ENCODE measurements at regions not wholly inside any gene's neighbourhood (a gene's known extent, or its start where the extent isn't known, plus 50 kb on each side); places are given as distances from the start of the nearest gene placed in this dataset.
A peak's percentile ranks its signal among the peaks of the same experiment; 100 is the strongest.
"Not testable (repeated sequence)": the region's sequence is repeated elsewhere in the genome, so short reads cannot be mapped to it uniquely, and the experiment has no call there.

- Histone ChIP-seq H3K27ac (ENCODE audit: low read length) (no peak overlapping the region), H3K9me3 (ENCODE audit: control insufficient read depth in 1 of 2, low read length in 2 of 2) (no peaks in the 10 kb centered on the region), H3K4me1 (ENCODE audit: control insufficient read depth in 1 of 2, insufficient read depth in 2 of 2, low read length in 2 of 2) (no peaks in the 10 kb centered on the region), H3K27me3 (ENCODE audit: low read depth, low read length) (no peaks in the 10 kb centered on the region), H3K4me3 (ENCODE audit: low read depth in 1 of 2, low read length in 2 of 2) (no peak overlapping the region), H3K36me3 (ENCODE audit: control insufficient read depth in 1 of 2, insufficient read depth in 2 of 2, low read length in 2 of 2) (no peaks in the 10 kb centered on the region)
These were observed 255.1 kb upstream of the CXADR start for GRCh38 chr21:17257784-17258183.

GRCh38 chr21:17264182-17264581, 248.7 kb upstream of the CXADR start:
- Histone ChIP-seq H3K9me3 (ENCODE audit: control insufficient read depth in 1 of 2, low read length in 2 of 2) (no peaks in the 10 kb centered on the region), H3K36me3 (ENCODE audit: control insufficient read depth in 1 of 2, insufficient read depth in 2 of 2, low read length in 2 of 2) (no peaks in the 10 kb centered on the region), H3K4me3 (ENCODE audit: low read depth in 1 of 2, low read length in 2 of 2) (no peak overlapping the region), H3K27me3 (ENCODE audit: low read depth, low read length) (no peaks in the 10 kb centered on the region), H3K27ac (ENCODE audit: low read length) (no peak overlapping the region), H3K4me1 (ENCODE audit: control insufficient read depth in 1 of 2, insufficient read depth in 2 of 2, low read length in 2 of 2) (no peaks in the 10 kb centered on the region)

- Histone ChIP-seq H3K9me3 (ENCODE audit: control insufficient read depth in 1 of 2, low read length in 2 of 2) (no peaks in the 10 kb centered on the region), H3K27ac (ENCODE audit: low read length) (no peak overlapping the region), H3K4me3 (ENCODE audit: low read depth in 1 of 2, low read length in 2 of 2) (no peak overlapping the region)
These were observed 243.1 kb upstream of the CXADR start for GRCh38 chr21:17269760-17270159.

GRCh38 chr21:17270229-17270628, 242.6 kb upstream of the CXADR start:
- no peaks in the 10 kb centered on the region for H3K4me1 ChIP-seq (ENCODE audit: control insufficient read depth in 1 of 2, insufficient read depth in 2 of 2, low read length in 2 of 2)
- no peaks in the 10 kb centered on the region for H3K9me3 ChIP-seq (ENCODE audit: control insufficient read depth in 1 of 2, low read length in 2 of 2)
- H3K36me3 ChIP-seq (ENCODE audit: control insufficient read depth in 1 of 2, insufficient read depth in 2 of 2, low read length in 2 of 2), result no peaks in the 10 kb centered on the region
- no peak overlapping the region for H3K4me3 ChIP-seq (ENCODE audit: low read depth in 1 of 2, low read length in 2 of 2)
- H3K27me3 ChIP-seq (ENCODE audit: low read depth, low read length), result no peaks in the 10 kb centered on the region
- H3K27ac ChIP-seq (ENCODE audit: low read length), result no peak overlapping the region

More at GRCh38 chr21:17269760-17270159, 243.1 kb upstream of the CXADR start:
- Histone ChIP-seq H3K27me3 (ENCODE audit: low read depth, low read length) (no peaks in the 10 kb centered on the region), H3K36me3 (ENCODE audit: control insufficient read depth in 1 of 2, insufficient read depth in 2 of 2, low read length in 2 of 2) (no peaks in the 10 kb centered on the region), H3K4me1 (ENCODE audit: control insufficient read depth in 1 of 2, insufficient read depth in 2 of 2, low read length in 2 of 2) (no peaks in the 10 kb centered on the region)

GRCh38 chr21:17279663-17280062, 233.2 kb upstream of the CXADR start:
- Histone ChIP-seq H3K36me3 (ENCODE audit: control insufficient read depth in 1 of 2, insufficient read depth in 2 of 2, low read length in 2 of 2) (no peaks in the 10 kb centered on the region), H3K9me3 (ENCODE audit: control insufficient read depth in 1 of 2, low read length in 2 of 2) (peaks cover 0 to 7% of the 10 kb centered on the region in 2 donors), H3K27ac (ENCODE audit: low read length) (no peak overlapping the region), H3K4me3 (ENCODE audit: low read depth in 1 of 2, low read length in 2 of 2) (no peak overlapping the region), H3K4me1 (ENCODE audit: control insufficient read depth in 1 of 2, insufficient read depth in 2 of 2, low read length in 2 of 2) (no peaks in the 10 kb centered on the region), H3K27me3 (ENCODE audit: low read depth, low read length) (no peaks in the 10 kb centered on the region)

- H3K9me3 ChIP-seq (ENCODE audit: control insufficient read depth in 1 of 2, low read length in 2 of 2), result peaks cover 5 to 22% of the 10 kb centered on the region in 2 donors
- not testable (repeated sequence) for H3K36me3 ChIP-seq (ENCODE audit: control insufficient read depth in 1 of 2, insufficient read depth in 2 of 2, low read length in 2 of 2)
These were observed 219.8 kb upstream of the CXADR start for GRCh38 chr21:17293016-17293562.

GRCh38 chr21:17295997-17296396, 216.8 kb upstream of the CXADR start:
- no peaks in the 10 kb centered on the region for H3K36me3 ChIP-seq (ENCODE audit: control insufficient read depth in 1 of 2, insufficient read depth in 2 of 2, low read length in 2 of 2)
- no peaks in the 10 kb centered on the region for H3K27me3 ChIP-seq (ENCODE audit: low read depth, low read length)
- H3K9me3 ChIP-seq (ENCODE audit: control insufficient read depth in 1 of 2, low read length in 2 of 2), result peaks cover 5 to 22% of the 10 kb centered on the region in 2 donors
- H3K4me1 ChIP-seq (ENCODE audit: control insufficient read depth in 1 of 2, insufficient read depth in 2 of 2, low read length in 2 of 2), result no peaks in the 10 kb centered on the region
- H3K27ac ChIP-seq (ENCODE audit: low read length), result no peak overlapping the region
- peak overlapping the region in 1 of 2 donors; percentile 19 for H3K4me3 ChIP-seq (ENCODE audit: low read depth in 1 of 2, low read length in 2 of 2)

More at GRCh38 chr21:17293016-17293562, 219.8 kb upstream of the CXADR start:
- H3K27me3 ChIP-seq (ENCODE audit: low read depth, low read length); H3K4me1 ChIP-seq (ENCODE audit: control insufficient read depth in 1 of 2, insufficient read depth in 2 of 2, low read length in 2 of 2); H3K4me3 ChIP-seq (ENCODE audit: low read depth in 1 of 2, low read length in 2 of 2); H3K27ac ChIP-seq (ENCODE audit: low read length): not testable (repeated sequence)

- not testable (repeated sequence) for H3K27ac ChIP-seq (ENCODE audit: low read length); H3K36me3 ChIP-seq (ENCODE audit: control insufficient read depth in 1 of 2, insufficient read depth in 2 of 2, low read length in 2 of 2); H3K4me1 ChIP-seq (ENCODE audit: control insufficient read depth in 1 of 2, insufficient read depth in 2 of 2, low read length in 2 of 2); H3K4me3 ChIP-seq (ENCODE audit: low read depth in 1 of 2, low read length in 2 of 2); H3K27me3 ChIP-seq (ENCODE audit: low read depth, low read length)
- peaks cover 5 to 18% of the 10 kb centered on the region in 2 donors for H3K9me3 ChIP-seq (ENCODE audit: control insufficient read depth in 1 of 2, low read length in 2 of 2)
These were observed 213.3 kb upstream of the CXADR start for GRCh38 chr21:17299576-17299975.

- H3K27me3 ChIP-seq (ENCODE audit: low read depth, low read length); H3K27ac ChIP-seq (ENCODE audit: low read length): not testable (repeated sequence)
These were observed 185.1 kb upstream of the CXADR start for GRCh38 chr21:17327715-17328114.

GRCh38 chr21:17334484-17334883, 178.4 kb upstream of the CXADR start:
- H3K36me3 ChIP-seq (ENCODE audit: control insufficient read depth in 1 of 2, insufficient read depth in 2 of 2, low read length in 2 of 2), result no peaks in the 10 kb centered on the region
- no peak overlapping the region for H3K27ac ChIP-seq (ENCODE audit: low read length)
- no peaks in the 10 kb centered on the region for H3K27me3 ChIP-seq (ENCODE audit: low read depth, low read length)
- H3K4me1 ChIP-seq (ENCODE audit: control insufficient read depth in 1 of 2, insufficient read depth in 2 of 2, low read length in 2 of 2), result no peaks in the 10 kb centered on the region
- H3K9me3 ChIP-seq (ENCODE audit: control insufficient read depth in 1 of 2, low read length in 2 of 2), result no peaks in the 10 kb centered on the region
- H3K4me3 ChIP-seq (ENCODE audit: low read depth in 1 of 2, low read length in 2 of 2), result no peak overlapping the region

More at GRCh38 chr21:17327715-17328114, 185.1 kb upstream of the CXADR start:
- not testable (repeated sequence) for H3K9me3 ChIP-seq (ENCODE audit: control insufficient read depth in 1 of 2, low read length in 2 of 2); H3K4me1 ChIP-seq (ENCODE audit: control insufficient read depth in 1 of 2, insufficient read depth in 2 of 2, low read length in 2 of 2); H3K4me3 ChIP-seq (ENCODE audit: low read depth in 1 of 2, low read length in 2 of 2); H3K36me3 ChIP-seq (ENCODE audit: control insufficient read depth in 1 of 2, insufficient read depth in 2 of 2, low read length in 2 of 2)

- H3K27me3 ChIP-seq (ENCODE audit: low read depth, low read length), result no peaks in the 10 kb centered on the region
- no peak overlapping the region for H3K4me3 ChIP-seq (ENCODE audit: low read depth in 1 of 2, low read length in 2 of 2)
- no peaks in the 10 kb centered on the region for H3K4me1 ChIP-seq (ENCODE audit: control insufficient read depth in 1 of 2, insufficient read depth in 2 of 2, low read length in 2 of 2)
- peaks cover 0 to 4% of the 10 kb centered on the region in 2 donors for H3K9me3 ChIP-seq (ENCODE audit: control insufficient read depth in 1 of 2, low read length in 2 of 2)
- no peak overlapping the region for H3K27ac ChIP-seq (ENCODE audit: low read length)
- no peaks in the 10 kb centered on the region for H3K36me3 ChIP-seq (ENCODE audit: control insufficient read depth in 1 of 2, insufficient read depth in 2 of 2, low read length in 2 of 2)
These were observed 172.8 kb upstream of the CXADR start for GRCh38 chr21:17340081-17340480.

GRCh38 chr21:17343055-17343454, 169.8 kb upstream of the CXADR start:
- H3K4me3 ChIP-seq (ENCODE audit: low read depth in 1 of 2, low read length in 2 of 2), result no peak overlapping the region
- no peaks in the 10 kb centered on the region for H3K36me3 ChIP-seq (ENCODE audit: control insufficient read depth in 1 of 2, insufficient read depth in 2 of 2, low read length in 2 of 2)
- H3K9me3 ChIP-seq (ENCODE audit: control insufficient read depth in 1 of 2, low read length in 2 of 2), result peaks cover 0 to 4% of the 10 kb centered on the region in 2 donors
- no peaks in the 10 kb centered on the region for H3K4me1 ChIP-seq (ENCODE audit: control insufficient read depth in 1 of 2, insufficient read depth in 2 of 2, low read length in 2 of 2)
- no peaks in the 10 kb centered on the region for H3K27me3 ChIP-seq (ENCODE audit: low read depth, low read length)
- H3K27ac ChIP-seq (ENCODE audit: low read length), result no peak overlapping the region

Data from muscle layer of duodenum (tissue), 2 donors.